GM18499 (cell line): ENCODE measurements at regions not wholly inside any gene's neighbourhood (a gene's known extent, or its start where the extent isn't known, plus 50 kb on each side); places are given as distances from the start of the nearest gene placed in this dataset.
A peak's percentile ranks its signal among the peaks of the same experiment; 100 is the strongest.

Experiments used
- ATAC-seq: cut with Tn5 transposase; IDR thresholded peaks from one replicate; pipeline ENCODE4 v1.9.1; 2021; ENCODE audit warnings: moderate number of reproducible peaks; ENCODE audit not compliant: insufficient read depth, unreplicated experiment

- ATAC-seq: no peak
Measured at GRCh38 chrX:42944381-42944998, 166.5 kb upstream of the PPP1R2C start.

GRCh38 chrX:42946544-42947194, 168.7 kb upstream of the PPP1R2C start:
- ATAC-seq: no peak

GRCh38 chrX:42948723-42949657, 171.0 kb upstream of the PPP1R2C start:
- ATAC-seq: no peak

- no peak for ATAC-seq
Measured at GRCh38 chrX:42951747-42952146, 173.8 kb upstream of the PPP1R2C start.

GRCh38 chrX:42952621-42953020, 174.7 kb upstream of the PPP1R2C start:
- no peak for ATAC-seq

GRCh38 chrX:42954880-42955279, 176.9 kb upstream of the PPP1R2C start:
- ATAC-seq: peak; percentile 19

GRCh38 chrX:42955349-42955748, 177.4 kb upstream of the PPP1R2C start:
- peak; percentile 85 for ATAC-seq

GRCh38 chrX:42967681-42968300, 189.8 kb upstream of the PPP1R2C start:
- ATAC-seq: no peak

- ATAC-seq: no peak
Measured at GRCh38 chrX:42973321-42973720, 195.4 kb upstream of the PPP1R2C start.

- no peak for ATAC-seq
Measured at GRCh38 chrX:42975906-42976305, 197.9 kb upstream of the PPP1R2C start.

- ATAC-seq: no peak
Measured at GRCh38 chrX:42976746-42977366, 198.9 kb upstream of the PPP1R2C start.

- ATAC-seq: no peak
Measured at GRCh38 chrX:42978655-42979379, 200.9 kb upstream of the PPP1R2C start.

- ATAC-seq: no peak
Measured at GRCh38 chrX:42988700-42989099, 210.7 kb upstream of the PPP1R2C start.

- no peak for ATAC-seq
Measured at GRCh38 chrX:42992199-42992943, 214.4 kb upstream of the PPP1R2C start.

GRCh38 chrX:42996861-42997260, 218.9 kb upstream of the PPP1R2C start:
- no peak for ATAC-seq

- no peak for ATAC-seq
Measured at GRCh38 chrX:43000121-43000520, 222.2 kb upstream of the PPP1R2C start.

GRCh38 chrX:43002526-43003203, 224.7 kb upstream of the PPP1R2C start:
- peak; percentile 52 for ATAC-seq

- peak; percentile 18 for ATAC-seq
Measured at GRCh38 chrX:43003204-43003565, 225.2 kb upstream of the PPP1R2C start.
